GM19395 (cell line): ENCODE measurements at regions not wholly inside any gene's neighbourhood (a gene's known extent, or its start where the extent isn't known, plus 50 kb on each side); places are given as distances from the start of the nearest gene placed in this dataset.
"Not testable (repeated sequence)": the region's sequence is repeated elsewhere in the genome, so short reads cannot be mapped to it uniquely, and the experiment has no call there.

ENCODE experiments used
- ATAC-seq: cut with Tn5 transposase; IDR thresholded peaks from one replicate; pipeline ENCODE4 v1.9.1; 2021; ENCODE audit warnings: mild to moderate bottlenecking, moderate library complexity; ENCODE audit not compliant: unreplicated experiment

GRCh38 chr7:109694149-109695071 is 1124.7 kb downstream of the DNAJB9 start:
- no peak for ATAC-seq

- no peak for ATAC-seq
Measured at GRCh38 chr7:109695419-109695818, 1125.7 kb downstream of the DNAJB9 start.

GRCh38 chr7:109696723-109697122 is 1127.0 kb downstream of the DNAJB9 start:
- ATAC-seq: no peak

GRCh38 chr7:109699661-109700060 is 1130.0 kb downstream of the DNAJB9 start:
- no peak for ATAC-seq

GRCh38 chr7:109713366-109713765 is 1143.7 kb downstream of the DNAJB9 start:
- no peak for ATAC-seq

- not testable (repeated sequence) for ATAC-seq
Measured at GRCh38 chr7:109719359-109719758, 1149.7 kb downstream of the DNAJB9 start.

- no peak for ATAC-seq
Measured at GRCh38 chr7:109734601-109735000, 1164.9 kb downstream of the DNAJB9 start.

- no peak for ATAC-seq
Measured at GRCh38 chr7:109735881-109736280, 1166.2 kb downstream of the DNAJB9 start.

GRCh38 chr7:109745677-109746410 is 1176.2 kb downstream of the DNAJB9 start:
- ATAC-seq: no peak

GRCh38 chr7:109751241-109751640 is 1181.6 kb downstream of the DNAJB9 start:
- no peak for ATAC-seq

GRCh38 chr7:109752068-109752467 is 1182.4 kb downstream of the DNAJB9 start:
- ATAC-seq: no peak

- no peak for ATAC-seq
Measured at GRCh38 chr7:109757713-109758112, 1188.0 kb downstream of the DNAJB9 start.

GRCh38 chr7:109763611-109764010 is 1193.9 kb downstream of the DNAJB9 start:
- ATAC-seq: no peak

- no peak for ATAC-seq
Measured at GRCh38 chr7:109772161-109772560, 1202.5 kb downstream of the DNAJB9 start.

GRCh38 chr7:109782806-109783205 is 1213.1 kb downstream of the DNAJB9 start:
- no peak for ATAC-seq

GRCh38 chr7:109806548-109806947 is 1236.9 kb downstream of the DNAJB9 start:
- no peak for ATAC-seq

GRCh38 chr7:109821156-109821555 is 1251.5 kb downstream of the DNAJB9 start:
- ATAC-seq: no peak

- ATAC-seq: no peak
Measured at GRCh38 chr7:109834851-109835250, 1256.1 kb upstream of the LRRN3 start.

GRCh38 chr7:109835577-109835976 is 1255.3 kb upstream of the LRRN3 start:
- no peak for ATAC-seq

- no peak for ATAC-seq
Measured at GRCh38 chr7:109836016-109836415, 1254.9 kb upstream of the LRRN3 start.

- no peak for ATAC-seq
Measured at GRCh38 chr7:109842386-109842785, 1248.5 kb upstream of the LRRN3 start.

GRCh38 chr7:109844362-109844761 is 1246.6 kb upstream of the LRRN3 start:
- no peak for ATAC-seq
